Calu3 (cell line): ENCODE measurements at regions not wholly inside any gene's neighbourhood (a gene's known extent, or its start where the extent isn't known, plus 50 kb on each side); places are given as distances from the start of the nearest gene placed in this dataset.

Source experiments
- BruUV-seq: library from RNA; stranded (reverse); fragments of 400-500 nt; replicated peaks from 2 replicates; lab custom pipeline; 2021; lab: Mats Ljungman, UMichigan
- CTCF ChIA-PET: fragments of 300-600 bp; sonication (Branson Sonifier 250); formaldehyde crosslinking; loops from one replicate; lab custom pipeline; 2022; ENCODE audit warnings: antibody characterized with exemption; lab: Charles Lee
- DNase-seq: peaks from one replicate; pipeline ENCODE4 v3.0.0; 2022
- H3K27ac Mint-ChIP-seq: one replicate; pipeline ENCODE4 v1.8.0; 2022; ENCODE audit warnings: mixed read lengths; ENCODE audit not compliant: unreplicated experiment
- H3K27me3 Mint-ChIP-seq: one replicate; pipeline ENCODE4 v1.8.0; 2022; ENCODE audit warnings: mixed read lengths; ENCODE audit not compliant: unreplicated experiment
- H3K36me3 Mint-ChIP-seq: one replicate; pipeline ENCODE4 v1.8.0; 2022; ENCODE audit warnings: mild to moderate bottlenecking, moderate library complexity, mixed read lengths; ENCODE audit not compliant: insufficient read depth, unreplicated experiment
- H3K4me1 Mint-ChIP-seq: one replicate; pipeline ENCODE4 v1.8.0; 2022; ENCODE audit warnings: mild to moderate bottlenecking, low read depth, mixed read lengths; ENCODE audit not compliant: unreplicated experiment
- H3K4me3 Mint-ChIP-seq: one replicate; pipeline ENCODE4 v1.8.0; 2022; ENCODE audit warnings: mild to moderate bottlenecking, low read depth, moderate library complexity, mixed read lengths; ENCODE audit not compliant: unreplicated experiment
- H3K9me3 Mint-ChIP-seq: one replicate; pipeline ENCODE4 v1.8.0; 2022; ENCODE audit warnings: low read depth, mixed read lengths; ENCODE audit not compliant: unreplicated experiment
- intact Hi-C: fragments of 100-400 bp; cut with micrococcal nuclease; formaldehyde crosslinking; loops from one replicate; pipeline ENCODE4 v1.10.0; 2022; ENCODE audit not compliant: unreplicated experiment
- TF ChIP-seq, protein P1 (sequence below): fragments of 200-600 bp; IDR thresholded peaks from one replicate; pipeline ENCODE4 v1.8.0; 2022; ENCODE audit warnings: antibody characterized with exemption; ENCODE audit not compliant: unreplicated experiment

DNA sequence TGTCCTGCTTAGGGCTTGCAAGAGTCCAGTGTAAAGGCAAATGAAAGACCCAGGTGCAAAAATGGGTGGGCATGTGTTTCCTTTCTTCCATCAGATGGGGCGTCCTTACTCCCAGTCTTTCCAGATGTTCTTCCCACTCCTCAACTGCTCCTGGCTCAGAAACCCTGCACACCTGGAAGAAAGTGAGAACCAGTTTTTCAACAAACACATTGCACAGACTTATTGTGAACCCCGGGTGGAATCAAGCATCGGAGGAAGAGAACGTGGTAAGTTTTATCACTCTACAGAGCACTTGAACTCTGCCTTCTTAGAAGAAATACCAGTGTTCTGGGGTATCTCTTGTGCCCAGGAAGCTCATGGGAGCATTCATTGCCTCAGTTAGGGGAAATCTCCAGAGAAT, 93.3 kb downstream of the TMX1 start:
- intact Hi-C loops = no loop called here
- H3K4me1 Mint-ChIP-seq = peaks cover 5% of the 10 kb centered on the region
- BruUV-seq = no TSS peak
- TF ChIP-seq, protein P1, sequence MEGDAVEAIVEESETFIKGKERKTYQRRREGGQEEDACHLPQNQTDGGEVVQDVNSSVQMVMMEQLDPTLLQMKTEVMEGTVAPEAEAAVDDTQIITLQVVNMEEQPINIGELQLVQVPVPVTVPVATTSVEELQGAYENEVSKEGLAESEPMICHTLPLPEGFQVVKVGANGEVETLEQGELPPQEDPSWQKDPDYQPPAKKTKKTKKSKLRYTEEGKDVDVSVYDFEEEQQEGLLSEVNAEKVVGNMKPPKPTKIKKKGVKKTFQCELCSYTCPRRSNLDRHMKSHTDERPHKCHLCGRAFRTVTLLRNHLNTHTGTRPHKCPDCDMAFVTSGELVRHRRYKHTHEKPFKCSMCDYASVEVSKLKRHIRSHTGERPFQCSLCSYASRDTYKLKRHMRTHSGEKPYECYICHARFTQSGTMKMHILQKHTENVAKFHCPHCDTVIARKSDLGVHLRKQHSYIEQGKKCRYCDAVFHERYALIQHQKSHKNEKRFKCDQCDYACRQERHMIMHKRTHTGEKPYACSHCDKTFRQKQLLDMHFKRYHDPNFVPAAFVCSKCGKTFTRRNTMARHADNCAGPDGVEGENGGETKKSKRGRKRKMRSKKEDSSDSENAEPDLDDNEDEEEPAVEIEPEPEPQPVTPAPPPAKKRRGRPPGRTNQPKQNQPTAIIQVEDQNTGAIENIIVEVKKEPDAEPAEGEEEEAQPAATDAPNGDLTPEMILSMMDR = no peak
- no peaks in the 10 kb centered on the region for H3K9me3 Mint-ChIP-seq
- no peak overlapping the region for H3K27ac Mint-ChIP-seq
- H3K36me3 Mint-ChIP-seq = no peaks in the 10 kb centered on the region
- H3K4me3 Mint-ChIP-seq = no peak overlapping the region
- CTCF ChIA-PET = no interaction called here
- H3K27me3 Mint-ChIP-seq = no peaks in the 10 kb centered on the region
- no peak for DNase-seq

GRCh38 chr14:51333901-51334521, 94.0 kb downstream of the TMX1 start:
- CTCF ChIA-PET = no interaction called here
- Mint-ChIP-seq H3K9me3 (peaks cover 2% of the 10 kb centered on the region), H3K27me3 (no peaks in the 10 kb centered on the region), H3K4me3 (no peak overlapping the region), H3K36me3 (no peaks in the 10 kb centered on the region), H3K4me1 (no peaks in the 10 kb centered on the region), H3K27ac (no peak overlapping the region)
- BruUV-seq = no TSS peak
- intact Hi-C loops = no loop called here
- no peak for DNase-seq
- TF ChIP-seq, protein P1 = no peak

GRCh38 chr14:51334566-51334965, 94.5 kb downstream of the TMX1 start:
- TF ChIP-seq, protein P1 = no peak
- intact Hi-C loops = no loop called here
- CTCF ChIA-PET = no interaction called here
- H3K27ac Mint-ChIP-seq = no peak overlapping the region
- DNase-seq = no peak
- H3K27me3 Mint-ChIP-seq = no peaks in the 10 kb centered on the region
- H3K4me1 Mint-ChIP-seq = no peaks in the 10 kb centered on the region
- H3K36me3 Mint-ChIP-seq = no peaks in the 10 kb centered on the region
- BruUV-seq = no TSS peak
- H3K4me3 Mint-ChIP-seq = no peak overlapping the region
- H3K9me3 Mint-ChIP-seq = peaks cover 3% of the 10 kb centered on the region

DNA sequence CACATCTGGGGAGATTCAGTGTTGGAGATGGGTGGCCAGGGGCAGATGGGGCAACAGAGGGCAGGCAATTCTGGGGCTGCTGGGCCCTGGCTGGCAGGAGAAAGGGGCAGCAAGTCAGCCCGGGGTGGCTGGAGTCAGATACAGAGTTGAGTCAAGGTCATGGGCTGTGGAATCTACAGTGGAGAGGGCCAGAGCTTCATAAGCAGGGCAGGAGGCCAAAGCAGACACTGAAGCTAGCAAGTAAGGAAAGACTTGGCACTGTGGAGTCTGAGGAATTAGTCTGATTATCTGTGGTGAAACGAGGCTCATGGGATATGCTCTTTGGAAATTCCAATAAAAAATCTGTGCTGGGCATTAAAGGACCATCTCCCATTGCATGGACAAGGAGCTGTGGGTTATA, 95.5 kb downstream of the TMX1 start:
- H3K4me3 Mint-ChIP-seq = no peak overlapping the region
- CTCF ChIA-PET = no interaction called here
- TF ChIP-seq, protein P1 = no peak
- intact Hi-C loops = no loop called here
- DNase-seq = no peak
- H3K27ac Mint-ChIP-seq = no peak overlapping the region
- no TSS peak for BruUV-seq
- no peaks in the 10 kb centered on the region for H3K36me3 Mint-ChIP-seq
- H3K9me3 Mint-ChIP-seq = peaks cover 6% of the 10 kb centered on the region
- H3K4me1 Mint-ChIP-seq = no peaks in the 10 kb centered on the region
- H3K27me3 Mint-ChIP-seq = no peaks in the 10 kb centered on the region
